ENCODE measurements at regions not wholly inside any gene's neighbourhood (a gene's known extent, or its start where the extent isn't known, plus 50 kb on each side); places are given as distances from the start of the nearest gene placed in this dataset.

DNA sequence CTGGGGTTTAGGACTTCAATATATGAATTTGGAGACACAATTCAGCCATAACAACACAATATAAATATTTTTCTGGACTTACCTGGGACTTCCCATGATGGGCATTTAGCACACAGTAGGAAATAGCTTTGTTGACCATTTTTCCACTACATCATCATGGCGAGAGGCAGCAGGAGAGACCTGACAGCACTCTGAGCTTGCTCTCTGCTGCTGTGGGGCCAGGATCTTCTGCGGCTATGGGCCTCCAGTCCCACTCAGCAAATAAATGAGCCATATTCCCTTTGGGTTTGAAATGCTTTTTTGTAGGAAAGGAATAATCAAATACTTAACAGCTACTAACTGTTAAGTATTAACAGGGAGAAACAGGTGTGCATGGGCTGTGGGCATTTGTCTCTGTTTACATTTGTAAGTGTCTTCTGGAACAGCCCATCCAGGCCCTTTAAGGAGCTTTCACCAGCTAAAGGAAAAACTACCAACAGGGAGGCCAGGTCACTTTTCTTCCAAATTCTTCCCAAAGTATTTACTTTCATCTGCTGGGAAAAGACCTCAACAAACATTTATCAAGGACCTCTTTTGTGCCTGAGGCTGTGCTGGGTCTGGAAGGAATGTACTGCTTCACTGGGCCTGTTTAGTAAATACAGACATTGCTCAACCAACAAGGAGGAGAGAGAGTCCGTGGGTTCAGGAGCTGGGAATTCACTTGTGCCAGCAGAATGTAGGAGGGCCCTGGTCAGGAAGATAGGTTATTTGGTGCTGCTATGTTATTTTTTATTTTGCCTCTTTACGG, 133.2 kb downstream of the LRIG2 start:
- TF ChIP-seq, protein P1, sequence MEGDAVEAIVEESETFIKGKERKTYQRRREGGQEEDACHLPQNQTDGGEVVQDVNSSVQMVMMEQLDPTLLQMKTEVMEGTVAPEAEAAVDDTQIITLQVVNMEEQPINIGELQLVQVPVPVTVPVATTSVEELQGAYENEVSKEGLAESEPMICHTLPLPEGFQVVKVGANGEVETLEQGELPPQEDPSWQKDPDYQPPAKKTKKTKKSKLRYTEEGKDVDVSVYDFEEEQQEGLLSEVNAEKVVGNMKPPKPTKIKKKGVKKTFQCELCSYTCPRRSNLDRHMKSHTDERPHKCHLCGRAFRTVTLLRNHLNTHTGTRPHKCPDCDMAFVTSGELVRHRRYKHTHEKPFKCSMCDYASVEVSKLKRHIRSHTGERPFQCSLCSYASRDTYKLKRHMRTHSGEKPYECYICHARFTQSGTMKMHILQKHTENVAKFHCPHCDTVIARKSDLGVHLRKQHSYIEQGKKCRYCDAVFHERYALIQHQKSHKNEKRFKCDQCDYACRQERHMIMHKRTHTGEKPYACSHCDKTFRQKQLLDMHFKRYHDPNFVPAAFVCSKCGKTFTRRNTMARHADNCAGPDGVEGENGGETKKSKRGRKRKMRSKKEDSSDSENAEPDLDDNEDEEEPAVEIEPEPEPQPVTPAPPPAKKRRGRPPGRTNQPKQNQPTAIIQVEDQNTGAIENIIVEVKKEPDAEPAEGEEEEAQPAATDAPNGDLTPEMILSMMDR (conservative IDR thresholded peaks at IDR 0.05 in 1 of 2, IDR thresholded peaks at IDR 0.05 in 1 of 2; ENCODE audit: extremely low read depth in 1 of 2, insufficient read depth in 1 of 2, low read depth in 1 of 2, low read length in 2 of 2), result no peak
- no peak for TF ChIP-seq EZH2 (IDR thresholded peaks at IDR 0.05; ENCODE audit: borderline replicate concordance, low read length)

Measured in mammary epithelial cell (primary cell).